ENCODE measurements at regions not wholly inside any gene's neighbourhood (a gene's known extent, or its start where the extent isn't known, plus 50 kb on each side); places are given as distances from the start of the nearest gene placed in this dataset.

GRCh38 chr17:52604105-52604504 lies 445.6 kb upstream of the CA10 start:
- TF ChIP-seq CTCF (optimal IDR thresholded peaks at IDR 0.05 in 1 of 3, IDR thresholded peaks at IDR 0.05 in 1 of 3, conservative IDR thresholded peaks at IDR 0.05 in 1 of 3; ENCODE audit: extremely low read depth in 1 of 3, insufficient read depth in 2 of 3, low read length in 3 of 3) = no peak
- TF ChIP-seq EZH2 (IDR thresholded peaks at IDR 0.05; ENCODE audit: low read length) = no peak
